GM12872 (cell line): ENCODE measurements at regions not wholly inside any gene's neighbourhood (a gene's known extent, or its start where the extent isn't known, plus 50 kb on each side); places are given as distances from the start of the nearest gene placed in this dataset.

Source experiments
- CTCF ChIP-seq: IDR thresholded peaks from 3 replicates; pipeline ENCODE4 v1.5.1; 2011; ENCODE audit warnings: low read depth, mild to moderate bottlenecking, low read length, moderate library complexity; ENCODE audit not compliant: insufficient read depth

- TF ChIP-seq CTCF: no peak
Observed at GRCh38 chr11:71118671-71119250, 133.6 kb downstream of the SHANK2 start.

GRCh38 chr11:71117311-71117710 lies 135.1 kb downstream of the SHANK2 start:
- TF ChIP-seq CTCF: no peak

- TF ChIP-seq CTCF: no peak
Observed at GRCh38 chr11:71116693-71117040, 135.7 kb downstream of the SHANK2 start.

- TF ChIP-seq CTCF: no peak
Observed at GRCh38 chr11:71115770-71116692, 136.3 kb downstream of the SHANK2 start.

- TF ChIP-seq CTCF: no peak
Observed at GRCh38 chr11:71114124-71114851, 138.1 kb downstream of the SHANK2 start.

GRCh38 chr11:71112990-71113389 lies 139.4 kb downstream of the SHANK2 start:
- no peak for TF ChIP-seq CTCF

- no peak for TF ChIP-seq CTCF
Observed at GRCh38 chr11:71112454-71112853, 139.9 kb downstream of the SHANK2 start.
